KG1 (cell line): ENCODE measurements at regions not wholly inside any gene's neighbourhood (a gene's known extent, or its start where the extent isn't known, plus 50 kb on each side); places are given as distances from the start of the nearest gene placed in this dataset.

Experiments
- DNase-seq: peaks from one replicate; lab custom pipeline; 2025; lab: John Stamatoyannopoulos, UW

DNA sequence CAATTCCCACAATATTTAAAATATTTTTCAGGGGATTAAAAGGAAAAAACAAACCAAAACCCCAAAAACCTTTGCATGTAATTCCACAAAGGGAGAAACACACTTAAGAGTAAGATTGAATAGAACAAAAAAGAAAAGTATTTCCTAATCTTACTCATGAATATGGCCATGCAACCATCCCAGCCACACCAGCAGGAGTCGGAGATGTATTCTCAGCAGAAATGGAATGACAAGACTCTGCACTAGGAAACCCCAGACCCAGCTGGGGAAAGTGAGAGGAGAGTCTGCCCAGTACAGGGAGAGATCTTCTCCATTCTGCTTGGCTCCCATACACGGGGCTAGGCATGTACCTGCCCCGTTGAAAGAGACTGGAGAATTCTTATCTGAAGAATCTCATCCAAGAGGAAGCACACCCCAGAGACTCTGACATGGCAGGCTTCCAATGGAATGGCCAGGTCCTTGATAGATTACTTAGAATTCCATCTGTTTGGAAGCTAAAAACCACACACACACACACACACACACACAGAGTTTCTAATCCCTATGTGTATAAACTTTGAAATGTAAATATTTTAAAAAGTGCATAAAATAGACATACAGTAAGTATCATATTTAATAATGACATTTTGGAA, 118.8 kb downstream of the GADD45G start:
- no peak for DNase-seq

DNA sequence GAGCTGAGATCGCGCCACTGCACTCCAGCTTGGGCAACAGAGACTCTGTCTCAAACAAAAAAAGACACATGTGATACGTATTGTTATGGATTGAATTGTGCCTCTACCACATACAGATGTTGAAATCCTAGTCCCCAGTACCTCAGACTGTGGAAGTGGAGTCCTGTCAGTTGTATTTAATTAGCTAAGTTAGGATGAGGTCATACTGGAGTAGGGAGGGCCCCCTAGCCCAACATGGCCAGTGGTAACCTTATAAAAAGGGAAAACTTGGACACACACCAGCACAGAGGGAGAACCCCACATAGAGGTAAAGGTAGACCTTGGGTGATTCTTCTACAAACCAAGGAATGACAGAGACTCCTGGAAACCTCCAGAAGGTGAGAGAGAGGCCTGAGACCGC, 119.8 kb downstream of the GADD45G start:
- DNase-seq = no peak

DNA sequence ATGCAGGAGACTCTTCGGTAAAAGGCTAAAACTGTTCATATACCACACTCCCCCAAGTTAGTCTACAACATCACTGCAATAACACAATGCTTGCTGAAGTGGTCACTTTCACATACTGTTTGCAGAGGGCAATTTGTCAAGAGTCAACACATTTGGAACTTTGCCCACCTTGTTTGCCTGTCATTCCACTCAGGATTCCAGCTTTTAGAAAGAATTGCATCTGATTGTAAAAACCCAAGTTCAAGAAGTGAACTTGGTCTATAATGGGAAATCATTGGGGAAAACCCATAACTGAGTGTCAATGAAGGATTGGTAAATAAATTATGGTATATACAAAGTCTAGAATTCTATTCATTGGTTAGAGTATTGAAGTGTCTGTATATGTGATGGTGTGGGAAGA, 120.5 kb downstream of the GADD45G start:
- DNase-seq = no peak

DNA sequence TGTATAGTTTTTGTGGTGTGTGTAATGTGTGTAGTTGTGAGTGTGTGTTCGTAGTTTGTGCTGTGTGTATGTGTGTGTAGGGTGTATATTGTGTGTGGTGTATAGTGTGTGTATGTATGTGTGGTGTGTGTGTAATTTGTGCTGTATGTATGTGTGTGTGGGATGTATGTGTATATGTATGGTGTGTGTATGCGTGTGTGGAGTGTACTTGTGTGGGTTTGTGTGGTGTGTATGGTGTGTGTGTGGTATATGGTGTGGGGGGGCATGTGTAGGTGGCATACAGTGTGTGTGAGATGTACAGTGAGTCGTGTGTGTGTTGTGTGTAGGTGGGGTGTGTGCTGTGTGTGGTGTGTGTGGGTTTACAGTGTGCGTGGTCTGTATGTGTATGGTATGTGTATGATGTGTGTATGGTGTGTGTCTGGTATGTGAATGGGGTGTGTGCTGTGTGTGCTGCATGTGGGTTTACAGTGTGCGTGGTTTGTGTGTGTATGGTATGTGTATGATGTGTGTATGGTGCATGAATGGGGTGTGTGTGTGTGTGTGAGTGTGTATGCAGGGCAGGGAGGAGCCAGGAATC, 125.2 kb downstream of the GADD45G start:
- no peak for DNase-seq

DNA sequence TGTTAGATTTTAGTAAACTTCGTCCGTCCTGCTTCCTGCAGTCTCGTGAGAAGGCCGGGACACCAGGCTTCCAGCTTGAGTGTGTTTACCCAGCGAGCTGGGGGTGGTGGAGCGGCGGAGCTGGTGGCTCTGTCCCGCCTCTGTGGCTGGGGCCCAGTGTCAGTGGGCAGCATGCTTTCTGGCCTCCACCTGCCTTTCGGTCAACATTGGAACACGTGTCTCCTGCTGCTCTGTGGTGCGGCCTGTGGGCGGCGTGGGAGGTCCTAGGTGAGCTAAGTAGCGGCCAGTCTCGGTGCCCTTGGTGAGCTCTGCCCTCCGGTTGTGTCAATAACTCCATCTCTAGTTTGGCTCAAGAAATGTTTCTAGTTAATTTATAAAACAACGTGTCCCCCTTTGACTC, 125.9 kb downstream of the GADD45G start:
- no peak for DNase-seq

DNA sequence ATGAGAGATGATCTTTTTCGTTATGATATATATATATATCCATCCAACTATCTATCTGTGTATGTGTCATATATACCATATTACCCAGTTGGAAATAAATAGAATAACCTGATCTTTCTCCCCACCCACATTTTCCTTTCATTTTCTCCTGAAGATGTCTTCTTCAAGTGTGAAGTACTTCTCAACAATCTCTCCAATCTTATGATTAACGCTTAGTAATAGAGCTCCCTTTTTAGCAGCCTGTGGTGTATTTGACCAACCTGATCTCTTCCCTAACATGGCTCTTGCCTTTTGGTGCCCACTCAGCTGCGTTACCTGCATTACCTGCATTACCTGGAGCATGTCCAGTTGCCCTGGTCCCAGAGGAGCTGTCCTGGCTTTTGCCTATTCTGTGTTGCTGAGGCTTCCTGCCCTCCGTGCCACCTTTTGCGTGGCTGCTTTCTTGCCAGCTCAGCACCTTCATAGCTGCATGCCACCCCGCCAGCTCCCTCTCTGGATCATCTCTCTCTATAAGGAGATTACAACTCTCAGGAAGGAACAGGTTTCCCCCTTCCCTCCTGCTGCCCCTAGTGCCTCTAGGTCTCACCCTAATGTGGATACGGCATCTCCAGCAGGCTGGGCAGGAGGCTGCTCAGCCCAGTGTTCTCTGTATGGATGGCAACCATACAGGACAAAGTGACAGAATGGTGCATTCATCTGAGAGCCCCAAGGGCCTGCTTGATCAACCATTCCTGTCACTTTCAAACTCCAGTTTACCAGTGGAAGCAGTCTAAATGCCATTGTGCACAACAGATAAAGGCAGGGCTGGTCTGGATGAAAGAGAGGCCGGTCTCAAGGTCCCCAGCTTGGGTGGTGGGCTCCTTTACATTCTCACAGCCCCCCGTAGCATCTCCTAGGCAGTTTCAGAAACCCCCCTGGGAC, 126.7 kb downstream of the GADD45G start:
- no peak for DNase-seq

DNA sequence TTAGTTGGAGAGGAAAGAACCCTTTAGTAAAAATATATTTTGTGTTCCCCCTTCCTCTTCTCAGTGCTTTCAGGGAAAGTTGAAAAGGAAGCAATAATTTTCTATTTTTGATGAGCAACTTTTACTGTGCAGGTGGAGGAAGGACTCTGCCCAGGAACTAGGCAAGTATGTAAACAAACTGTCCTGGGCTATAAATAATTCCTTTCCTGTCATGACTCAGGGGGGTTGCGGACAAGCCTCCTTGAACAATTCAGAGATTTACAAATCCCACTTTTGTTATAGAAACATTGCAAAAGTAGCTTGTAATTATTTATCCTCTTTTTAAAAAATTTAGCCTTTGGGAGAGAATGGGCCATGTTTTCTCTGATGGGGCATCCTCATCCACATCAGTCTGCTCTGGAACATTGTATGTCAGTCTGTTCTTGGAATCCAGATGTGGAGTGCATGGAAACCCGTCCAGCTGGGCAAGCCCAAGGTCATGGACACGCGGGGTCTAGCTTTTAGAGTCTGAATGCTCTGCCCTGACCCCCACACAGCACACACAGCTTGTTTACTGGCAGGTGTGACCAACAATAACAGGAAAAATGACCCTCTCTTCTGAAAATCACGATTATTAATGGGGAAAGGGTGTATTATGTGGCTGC, 127.6 kb downstream of the GADD45G start:
- no peak for DNase-seq

DNA sequence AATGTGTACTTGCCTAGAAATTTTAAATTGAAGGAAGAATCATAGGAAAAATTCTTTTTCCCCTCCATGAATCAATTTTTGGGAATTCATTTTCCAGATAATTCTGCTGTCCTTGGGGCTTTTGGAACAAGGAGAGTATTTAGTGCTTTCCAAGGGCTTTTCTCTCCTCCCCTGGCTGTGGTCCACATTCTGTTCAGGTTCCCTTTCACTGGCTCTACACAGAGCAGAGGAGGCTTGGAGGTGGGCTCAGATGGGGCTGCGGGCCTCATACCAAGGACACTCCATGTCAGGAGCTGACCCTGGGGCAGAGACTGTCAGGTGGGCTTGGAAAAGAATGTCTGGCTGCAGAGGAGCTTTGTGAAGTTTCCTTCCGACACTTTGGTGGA, 128.1 kb downstream of the GADD45G start:
- no peak for DNase-seq

DNA sequence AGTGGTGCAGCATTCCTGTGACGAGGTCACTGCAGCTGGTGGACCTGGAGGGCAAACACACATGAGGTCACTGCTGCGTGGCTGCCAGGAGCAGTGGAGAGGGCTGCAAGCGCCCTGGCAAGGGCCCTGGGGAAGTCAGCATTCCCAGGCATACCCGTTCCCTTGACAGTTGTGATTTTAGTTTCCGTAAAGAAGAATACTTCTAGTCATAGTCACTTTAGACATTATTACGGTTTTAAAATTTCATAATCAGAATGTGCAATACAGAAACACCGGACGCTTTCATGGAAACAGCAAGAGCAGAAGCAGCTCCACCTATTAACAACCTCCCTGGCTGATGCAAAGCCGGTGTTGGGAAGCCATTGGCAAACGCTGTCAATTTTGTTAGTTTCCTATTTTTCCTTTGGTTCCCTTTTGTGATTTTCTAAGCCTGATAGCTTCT, 129.8 kb downstream of the GADD45G start:
- DNase-seq = no peak

DNA sequence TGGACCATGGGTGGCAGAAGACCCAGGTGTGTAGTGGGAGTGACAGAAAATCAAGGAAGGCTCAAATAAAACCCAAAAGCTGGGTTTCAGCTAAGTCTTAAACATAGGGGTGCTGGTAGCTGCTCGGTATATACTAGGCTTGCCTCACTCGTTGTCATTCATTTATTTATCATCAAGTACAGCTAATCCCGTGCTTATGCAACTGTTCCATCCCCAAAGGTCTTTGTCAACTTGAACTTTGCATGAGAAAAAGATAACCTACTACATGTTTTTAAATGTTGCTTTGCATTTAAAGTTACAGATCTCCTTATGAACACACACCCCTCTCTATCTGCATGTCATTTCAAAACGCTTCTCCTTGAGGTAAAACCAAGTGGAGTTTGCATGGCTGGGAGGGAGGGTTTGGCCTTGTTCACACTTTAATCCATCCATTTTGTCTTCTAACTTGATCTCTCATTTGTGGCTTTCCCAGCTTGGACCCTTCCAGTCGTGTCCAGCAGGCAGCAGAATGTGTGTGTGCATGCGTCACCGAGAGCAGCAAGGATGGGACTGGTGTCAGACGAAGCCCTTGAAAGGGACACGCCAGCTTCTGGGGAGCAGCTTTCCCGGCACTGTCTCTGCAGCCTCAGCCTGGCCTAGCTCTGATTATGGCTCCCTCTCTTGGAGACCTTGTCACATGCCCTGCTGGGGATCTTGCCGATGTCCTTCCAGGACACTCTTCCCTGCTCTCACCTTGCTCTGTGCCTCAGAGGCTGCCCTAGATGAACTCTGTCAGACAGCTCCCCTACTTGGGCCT, 133.5 kb downstream of the GADD45G start:
- no peak for DNase-seq

DNA sequence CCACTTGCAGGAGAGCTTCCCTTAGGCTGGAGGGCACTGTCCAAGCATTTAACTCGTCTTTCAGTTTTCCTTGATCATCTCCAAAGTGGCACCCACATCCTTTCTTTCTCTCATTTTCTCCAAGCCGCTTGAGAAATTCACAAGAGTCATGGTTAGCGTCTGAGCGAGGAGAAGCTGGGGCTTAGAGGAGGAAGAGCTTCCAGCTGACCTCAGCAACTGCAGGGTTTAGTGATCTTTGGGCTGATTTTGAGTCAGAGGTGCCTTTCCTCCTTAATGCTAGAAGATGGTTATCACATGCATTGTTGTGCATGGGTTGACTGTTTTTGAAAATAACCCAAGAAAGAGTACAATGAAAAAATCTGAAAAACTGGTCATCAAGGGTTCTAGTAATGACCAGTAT, 134.7 kb downstream of the GADD45G start:
- no peak for DNase-seq

GRCh38 chr9:89739916-89740315, 135.1 kb downstream of the GADD45G start:
- DNase-seq = no peak

DNA sequence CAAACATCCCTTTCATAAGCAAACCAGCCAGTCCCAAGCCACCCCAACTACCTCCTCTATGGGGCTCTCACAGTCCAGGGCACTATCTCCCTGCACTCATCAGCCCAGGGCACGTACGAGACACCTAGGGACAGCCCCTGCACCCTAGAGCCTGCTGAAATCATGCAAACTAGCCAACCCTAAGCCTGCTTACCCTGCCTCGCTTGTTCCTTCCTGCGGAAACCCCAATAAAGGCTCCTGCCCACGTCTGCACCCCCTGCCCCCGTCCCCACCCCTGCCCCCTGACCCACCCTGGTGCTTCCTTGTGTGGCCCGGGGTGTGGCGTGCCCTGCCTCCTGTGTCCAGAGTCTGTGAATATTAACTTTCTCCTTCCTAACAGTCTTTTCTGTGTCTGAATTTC, 135.9 kb downstream of the GADD45G start:
- no peak for DNase-seq

DNA sequence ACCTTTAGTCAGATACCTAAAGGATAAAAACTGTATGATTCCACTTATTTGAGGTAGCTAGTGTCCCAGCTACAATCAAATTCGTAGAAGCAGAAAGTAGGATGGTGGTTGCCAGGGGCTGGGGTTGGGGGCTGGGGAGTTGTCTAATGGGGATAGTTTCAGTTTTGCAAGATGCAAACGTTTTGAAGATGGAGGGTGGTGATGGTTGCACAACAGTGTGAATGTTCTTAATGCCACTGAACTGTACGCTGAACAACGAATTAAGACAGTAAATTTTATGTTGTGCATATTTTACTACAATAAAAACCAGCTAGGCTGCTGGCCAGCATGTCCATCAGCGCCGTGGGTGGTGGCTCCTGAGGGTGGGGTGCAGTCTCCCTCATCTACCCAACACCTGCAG, 137.8 kb downstream of the GADD45G start:
- no peak for DNase-seq

DNA sequence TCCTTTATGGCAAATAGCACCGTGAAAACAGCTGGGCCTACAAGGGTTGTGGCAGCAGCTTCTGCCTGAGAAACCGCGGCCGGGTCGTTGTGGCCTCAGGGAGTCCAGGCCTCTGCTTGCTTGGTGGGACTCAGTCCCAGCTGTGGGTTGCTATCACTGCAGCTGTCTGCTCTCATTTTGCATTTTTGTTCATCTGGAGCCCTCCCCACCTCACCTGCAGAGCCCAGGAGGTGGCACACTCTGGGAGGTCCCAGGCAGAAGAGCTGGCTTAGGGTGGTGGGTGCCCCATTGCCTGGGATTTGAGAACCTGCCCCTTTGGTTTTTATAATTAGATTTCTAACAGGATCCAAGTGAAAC, 138.4 kb downstream of the GADD45G start:
- no peak for DNase-seq

GRCh38 chr9:89743573-89744254, 138.9 kb downstream of the GADD45G start:
- DNase-seq = no peak

DNA sequence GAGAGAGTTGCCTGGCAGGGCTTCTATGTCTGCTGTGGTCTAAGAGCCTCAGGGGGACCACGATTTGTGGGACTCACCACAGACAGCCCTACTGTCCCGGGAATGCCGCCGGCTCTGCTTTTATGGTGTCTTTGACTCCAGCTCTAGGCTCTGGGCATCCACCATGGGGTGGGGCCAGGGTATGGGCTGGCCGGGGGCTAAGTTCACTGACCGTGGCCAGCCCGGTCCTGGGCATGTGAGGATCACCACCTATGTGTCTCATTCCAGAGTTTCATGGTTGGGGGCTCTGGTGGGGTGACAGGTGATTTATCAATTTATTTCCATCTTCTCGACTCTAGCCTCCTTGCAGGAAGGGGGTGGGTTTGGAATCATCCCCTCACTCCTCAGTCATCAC, 139.4 kb downstream of the GADD45G start:
- no peak for DNase-seq

DNA sequence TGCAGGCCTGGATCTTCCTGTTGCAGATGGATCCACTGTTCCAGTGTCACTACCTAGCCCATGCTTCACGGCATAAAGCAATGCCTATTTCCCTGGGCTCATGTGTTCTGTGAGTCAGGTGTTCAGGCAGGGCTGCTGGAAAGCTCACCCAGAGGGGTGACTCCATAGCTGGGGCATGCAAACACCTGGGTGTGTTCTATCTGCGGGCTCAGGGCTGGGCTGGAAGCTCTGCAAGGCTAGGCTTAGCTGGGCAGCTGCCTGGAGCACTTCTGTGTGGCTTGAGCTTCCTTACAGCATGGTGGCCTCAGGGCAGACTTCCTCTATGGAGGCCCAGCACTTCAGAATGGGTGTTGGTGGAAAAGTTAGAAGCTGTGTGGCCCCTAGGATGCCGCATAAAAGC, 139.9 kb downstream of the GADD45G start:
- no peak for DNase-seq

GRCh38 chr9:89745601-89746376, 141.0 kb downstream of the GADD45G start:
- DNase-seq = no peak

GRCh38 chr9:89746385-89747116, 141.7 kb downstream of the GADD45G start:
- DNase-seq = no peak
